Bronchial epithelial cell (primary cell): ENCODE measurements at regions not wholly inside any gene's neighbourhood (a gene's known extent, or its start where the extent isn't known, plus 50 kb on each side); places are given as distances from the start of the nearest gene placed in this dataset.
A peak's percentile ranks its signal among the peaks of the same experiment; 100 is the strongest.

Experiments used
- DNase-seq: peaks from one replicate; pipeline ENCODE4 v3.0.0-alpha.2; 2010; ENCODE audit warnings: low read depth
- FAIRE-seq: peaks from 2 replicates; lab custom pipeline; 2011; peaks lifted over from hg19 to GRCh38; lab: Jason Lieb, UNC
- H3K27me3 ChIP-seq: 2 replicates; pipeline ENCODE4 v1.5.1; 2011; ENCODE audit warnings: low read length; ENCODE audit not compliant: control insufficient read depth, insufficient read depth
- H3K36me3 ChIP-seq: 2 replicates; pipeline ENCODE4 v1.5.1; 2011; ENCODE audit warnings: low read length; ENCODE audit not compliant: control insufficient read depth, insufficient read depth
- H3K4me3 ChIP-seq: 2 replicates; pipeline ENCODE4 v1.5.1; 2011; ENCODE audit warnings: mild to moderate bottlenecking, low read depth, low read length, control low read depth
- CTCF ChIP-seq: IDR thresholded peaks from 2 replicates; pipeline ENCODE4 v1.5.1; 2011; ENCODE audit warnings: mild to moderate bottlenecking, moderate library complexity, low read length, control low read depth, inconsistent platforms; ENCODE audit not compliant: insufficient read depth, severe bottlenecking

GRCh38 chr7:137078781-137079180 is 210.3 kb downstream of the CHRM2 start:
- Histone ChIP-seq H3K4me3 (no peak overlapping the region), H3K27me3 (no peaks in the 10 kb centered on the region), H3K36me3 (no peaks in the 10 kb centered on the region)
- no peak for TF ChIP-seq CTCF
- DNase-seq (peak; percentile 98), FAIRE-seq (no peak)

- no peak for TF ChIP-seq CTCF
- DNase-seq, result peak; percentile 73
- FAIRE-seq, result no peak
- H3K27me3 ChIP-seq, result no peaks in the 10 kb centered on the region
- no peak overlapping the region for H3K4me3 ChIP-seq
- no peaks in the 10 kb centered on the region for H3K36me3 ChIP-seq
Measured at GRCh38 chr7:137074391-137075030, 206.1 kb downstream of the CHRM2 start.

- FAIRE-seq, result no peak
Measured at GRCh38 chr7:137073571-137074325, 205.3 kb downstream of the CHRM2 start.

More at GRCh38 chr7:137073571-137074325, 205.3 kb downstream of the CHRM2 start:
- peak; percentile 54 for DNase-seq
- Histone ChIP-seq H3K36me3 (no peaks in the 10 kb centered on the region), H3K27me3 (no peaks in the 10 kb centered on the region), H3K4me3 (no peak overlapping the region)
- TF ChIP-seq CTCF, result no peak
